K562 (cell line): ENCODE measurements at regions not wholly inside any gene's neighbourhood (a gene's known extent, or its start where the extent isn't known, plus 50 kb on each side); places are given as distances from the start of the nearest gene placed in this dataset.

Source experiments
- ATAC-seq: fragments of 200-7000 bp; cut with Tn5 transposase; 3 replicates; pipeline ENCODE4 v1.9.1; 2020; ENCODE audit warnings: moderate library complexity
- BruUV-seq: library from RNA; stranded (reverse); fragments of 400-500 nt; replicated peaks from 2 replicates; lab custom pipeline; 2021; lab: Mats Ljungman, UMichigan
- CTCF ChIA-PET: fragments of 300-600 bp; formaldehyde crosslinking; extraction: SDS; loops from one replicate; lab custom pipeline; 2021; ENCODE audit warnings: low intra/inter-chr PET ratio; lab: Yijun Ruan, JAX
- POLR2A ChIA-PET: fragments of 300-600, 350-650 bp; sonication (Branson Sonifier 250); formaldehyde crosslinking; extraction: SDS; loops from one replicate; lab custom pipeline; 2021; ENCODE audit warnings: antibody characterized with exemption, inconsistent platforms; lab: Yijun Ruan, JAX
- DNase-seq, 4 experiments: peaks; one replicate each; pipeline versions ENCODE4 v3.0.0 to v3.0.0-alpha.2; 2011 to 2018; ENCODE audit warnings: low spot score in 3 of 4, mixed read lengths in 3 of 4; ENCODE audit errors: extremely low read depth in 1 of 4
- FAIRE-seq: peaks from 2 replicates; lab custom pipeline; 2011; peaks lifted over from hg19 to GRCh38; lab: Jason Lieb, UNC
- H2AFZ ChIP-seq: 2 replicates; pipeline ENCODE4 v1.6.0; 2011; ENCODE audit warnings: low read depth, low read length, control low read depth, inconsistent platforms
- H3K27ac ChIP-seq: fragments of 200-600 bp; 3 replicates; pipeline ENCODE4 v1.8.0; 2011; ENCODE audit warnings: low read depth, mild to moderate bottlenecking, control low read depth, inconsistent platforms, low read length, moderate library complexity, mixed read lengths; ENCODE audit errors: extremely low read depth
- H3K27me3 ChIP-seq, 2 experiments: fragments of 300-600 bp in 1 of 2; 2 replicates in 1 of 2; 3 replicates in 1 of 2; pipeline versions ENCODE4 v1.6.0 to v1.8.0; 2011; ENCODE audit warnings: inconsistent platforms in 2 of 2, low read length in 2 of 2, mild to moderate bottlenecking in 1 of 2, mixed read lengths in 1 of 2, moderate library complexity in 1 of 2; ENCODE audit not compliant: control insufficient read depth in 2 of 2, insufficient read depth in 2 of 2
- H3K36me3 ChIP-seq: fragments of 300-600 bp; 3 replicates; pipeline ENCODE4 v1.8.0; 2011; ENCODE audit warnings: mild to moderate bottlenecking, low read length, inconsistent platforms; ENCODE audit not compliant: control insufficient read depth, insufficient read depth
- H3K4me1 ChIP-seq, 2 experiments: fragments of 200-600 bp in 1 of 2; replicated peaks in 1 of 2; 2 replicates in 1 of 2; 3 replicates in 1 of 2; pipeline versions ENCODE4 v1.5.1 to v1.8.0; 2011; ENCODE audit warnings: inconsistent platforms in 2 of 2, low read length in 2 of 2, mild to moderate bottlenecking in 1 of 2, mixed read lengths in 1 of 2, moderate library complexity in 1 of 2; ENCODE audit not compliant: control insufficient read depth in 2 of 2, insufficient read depth in 2 of 2
- H3K4me2 ChIP-seq: 2 replicates; pipeline ENCODE4 v1.6.1; 2011; ENCODE audit warnings: low read length, control low read depth, inconsistent platforms, mixed read lengths; ENCODE audit not compliant: insufficient read depth
- H3K4me3 ChIP-seq: fragments of 200-600 bp; sonication (generic), shearing (Covaris generic); 2 replicates; pipeline ENCODE4 v1.5.1; 2016; ENCODE audit warnings: control low read depth, inconsistent platforms
- H3K79me2 ChIP-seq: fragments of 200-600 bp; 3 replicates; pipeline ENCODE4 v1.8.0; 2011; ENCODE audit warnings: low read length, inconsistent platforms; ENCODE audit not compliant: control insufficient read depth, insufficient read depth
- H3K9ac ChIP-seq, 2 experiments: 2 replicates each; pipeline versions ENCODE4 v1.6.0 to v1.6.1; 2011; ENCODE audit warnings: low read depth in 2 of 2, low read length in 2 of 2, control low read depth in 1 of 2, inconsistent platforms in 1 of 2, mild to moderate bottlenecking in 1 of 2, mixed read lengths in 1 of 2; ENCODE audit not compliant: insufficient read depth in 1 of 2
- H3K9me1 ChIP-seq: one replicate; pipeline ENCODE4 v1.6.0; 2011; ENCODE audit warnings: inconsistent platforms, mild to moderate bottlenecking, low read length, moderate library complexity; ENCODE audit not compliant: control insufficient read depth, insufficient read depth
- H3K9me3 ChIP-seq: replicated peaks from 2 replicates; pipeline ENCODE4 v1.5.1; 2011; ENCODE audit warnings: low read depth, low read length, inconsistent platforms; ENCODE audit not compliant: control insufficient read depth, insufficient read depth
- H4K20me1 ChIP-seq: replicated peaks from 2 replicates; pipeline ENCODE4 v1.6.1; 2011; ENCODE audit warnings: low read length, inconsistent platforms, mixed read lengths; ENCODE audit not compliant: control insufficient read depth, insufficient read depth
- CHD4 ChIP-seq: fragments of 200-600 bp; sonication (generic); IDR thresholded peaks from 3 replicates; pipeline ENCODE4 v1.6.1; 2012; ENCODE audit warnings: low read depth, mild to moderate bottlenecking, mixed read lengths, low read length, inconsistent platforms; ENCODE audit not compliant: insufficient read depth, insufficient replicate concordance, poor library complexity, severe bottlenecking
- ELF4 ChIP-seq: fragments of 450-650 bp; formaldehyde crosslinking; IDR thresholded peaks from 2 replicates; pipeline ENCODE4 v1.4.0; 2022; ENCODE audit warnings: missing genetic modification characterization
- LARP7 ChIP-seq: fragments of 450-650 bp; IDR thresholded peaks from 2 replicates; pipeline ENCODE4 v1.6.1; 2016
- SP2 ChIP-seq: IDR thresholded peaks from 2 replicates; pipeline ENCODE4 v1.6.1; 2011; ENCODE audit warnings: mild to moderate bottlenecking, low read depth, low read length, moderate library complexity; ENCODE audit not compliant: poor library complexity, severe bottlenecking; ENCODE audit errors: extremely low read depth
- ZBTB7A ChIP-seq: IDR thresholded peaks from 2 replicates; pipeline ENCODE4 v1.6.1; 2011; ENCODE audit warnings: low read depth, mild to moderate bottlenecking, low read length, moderate library complexity, borderline replicate concordance; ENCODE audit not compliant: control insufficient read depth
- WGBS: fragments of 100-300 bp; shearing (Covaris generic); methylation state at CpG from one replicate; pipeline ENCODE4 v1.1.6; 2016; ENCODE audit warnings: low coverage, mixed read lengths; ENCODE audit not compliant: insufficient coverage; ENCODE audit errors: missing lambda C conversion rate; 5-methylcytosine and 5-hydroxymethylcytosine counted together
- in situ Hi-C: fragments of 300-500 bp; cut with MboI; formaldehyde crosslinking; loops from 4 replicates; pipeline ENCODE4 v1.15.0; 2018; ENCODE audit warnings: inconsistent platforms, mixed read lengths
- intact Hi-C: fragments of 100-400 bp; cut with micrococcal nuclease; formaldehyde crosslinking; loops from 2 replicates; pipeline ENCODE4 v1.14.2; 2022
- TF ChIP-seq, protein P1 (sequence below): fragments of 450-650 bp; formaldehyde crosslinking; conservative IDR thresholded peaks from 2 replicates; pipeline ENCODE4 v1.4.0; 2022; ENCODE audit warnings: mild to moderate bottlenecking, missing genetic modification characterization
- TF ChIP-seq, protein P2 (sequence below): IDR thresholded peaks from 2 replicates; pipeline ENCODE4 v1.6.1; 2016; ENCODE audit warnings: missing genetic modification characterization, missing compliant biosample characterization
- TF ChIP-seq, protein P3 (sequence below): sonication (generic); formaldehyde crosslinking; IDR thresholded peaks from 2 replicates; pipeline ENCODE4 v1.9.0; 2022; ENCODE audit warnings: mild to moderate bottlenecking, missing genetic modification reagents

DNA sequence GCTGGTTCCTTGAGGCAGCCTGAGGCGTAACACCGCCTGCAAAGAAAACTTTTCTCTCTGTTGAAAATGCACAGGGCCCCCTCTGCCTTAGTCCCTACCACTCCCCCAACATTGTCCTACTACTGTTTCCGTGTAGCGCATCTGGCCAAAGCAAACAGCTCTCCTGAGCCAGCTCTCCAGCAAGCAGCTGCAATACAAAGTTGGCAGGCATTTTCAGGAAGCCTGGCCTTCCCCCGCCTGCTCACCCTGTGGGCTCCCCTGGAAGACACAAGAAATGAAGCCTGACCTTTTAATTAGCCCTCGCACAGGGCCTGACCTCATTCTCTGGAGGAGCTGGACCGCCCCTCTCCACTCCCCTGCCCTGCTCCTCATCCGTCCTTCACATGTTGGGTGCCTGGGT is 66.7 kb downstream of the SOX9 start:
- 2% methylated on average over 7 of the region's 8 CpGs for WGBS
- intact Hi-C loops: no loop called here
- H3K4me2 ChIP-seq: no peak overlapping the region
- no peak for DNase-seq
- no peaks in the 10 kb centered on the region for H4K20me1 ChIP-seq
- no peak overlapping the region for H3K27ac ChIP-seq
- H2AFZ ChIP-seq: no peak overlapping the region
- BruUV-seq: no TSS peak
- POLR2A ChIA-PET: interaction anchor here (0.7 kb wide), 1 partner anchor 9 kb away, joined by 3 read pairs; no protein-coding TSS in a partner anchor
- H3K9me3 ChIP-seq: no peaks in the 10 kb centered on the region
- CTCF ChIA-PET: interaction anchor here (0.6 kb wide), 1 partner anchor 146 kb away, joined by 3 read pairs; no protein-coding TSS in a partner anchor
- H3K4me1 ChIP-seq: no peaks in the 10 kb centered on the region
- FAIRE-seq: no peak
- no peak for TF ChIP-seq CHD4
- TF ChIP-seq, protein P1, sequence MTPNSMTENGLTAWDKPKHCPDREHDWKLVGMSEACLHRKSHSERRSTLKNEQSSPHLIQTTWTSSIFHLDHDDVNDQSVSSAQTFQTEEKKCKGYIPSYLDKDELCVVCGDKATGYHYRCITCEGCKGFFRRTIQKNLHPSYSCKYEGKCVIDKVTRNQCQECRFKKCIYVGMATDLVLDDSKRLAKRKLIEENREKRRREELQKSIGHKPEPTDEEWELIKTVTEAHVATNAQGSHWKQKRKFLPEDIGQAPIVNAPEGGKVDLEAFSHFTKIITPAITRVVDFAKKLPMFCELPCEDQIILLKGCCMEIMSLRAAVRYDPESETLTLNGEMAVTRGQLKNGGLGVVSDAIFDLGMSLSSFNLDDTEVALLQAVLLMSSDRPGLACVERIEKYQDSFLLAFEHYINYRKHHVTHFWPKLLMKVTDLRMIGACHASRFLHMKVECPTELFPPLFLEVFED: no peak
- TF ChIP-seq, all 486 proteins: peak for 0
- Histone ChIP-seq H3K27me3 (no peaks in the 10 kb centered on the region), H3K9ac (no peak overlapping the region), H3K9me1 (no peaks in the 10 kb centered on the region), H3K4me3 (no peak overlapping the region), H3K79me2 (no peaks in the 10 kb centered on the region), H3K36me3 (no peaks in the 10 kb centered on the region)
- no peak for ATAC-seq
- in situ Hi-C loops: no loop called here

DNA sequence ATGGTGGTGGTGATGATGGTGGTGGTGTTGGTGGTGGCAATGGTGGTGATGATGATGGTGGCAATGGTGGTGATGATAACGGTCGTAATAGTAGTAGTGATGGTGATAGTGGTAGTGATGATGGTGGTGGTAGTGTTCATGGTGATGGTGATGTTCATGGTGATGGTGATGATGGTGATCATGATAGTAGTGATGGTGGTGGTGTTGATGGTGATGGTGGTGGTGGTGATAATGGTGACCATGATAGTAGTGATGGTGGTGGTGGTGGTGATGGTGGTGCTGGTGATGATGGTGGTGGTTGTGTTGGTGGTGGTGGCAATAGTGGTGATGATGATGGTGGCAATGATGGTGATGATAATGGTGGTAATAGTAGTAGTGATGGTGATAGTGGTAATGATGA is 68.0 kb downstream of the SOX9 start:
- ChIA-PET CTCF (no interaction called here), POLR2A (no interaction called here)
- H3K27ac ChIP-seq: no peak overlapping the region
- no peak overlapping the region for H3K4me3 ChIP-seq
- H3K27me3 ChIP-seq: no peaks in the 10 kb centered on the region
- H3K36me3 ChIP-seq: no peaks in the 10 kb centered on the region
- in situ Hi-C loops (no loop called here), intact Hi-C loops (no loop called here)
- 5% methylated on average over 2 of the region's 2 CpGs for WGBS
- H3K9me1 ChIP-seq: no peaks in the 10 kb centered on the region
- H3K9me3 ChIP-seq: no peaks in the 10 kb centered on the region
- no peak overlapping the region for H3K9ac ChIP-seq
- no peak overlapping the region for H2AFZ ChIP-seq
- ATAC-seq: no peak
- H3K79me2 ChIP-seq: no peaks in the 10 kb centered on the region
- no peaks in the 10 kb centered on the region for H4K20me1 ChIP-seq
- H3K4me2 ChIP-seq: no peak overlapping the region
- no peaks in the 10 kb centered on the region for H3K4me1 ChIP-seq
- FAIRE-seq: no peak
- no TSS peak for BruUV-seq
- no peak for DNase-seq
- TF ChIP-seq ELF4 (CRISPR knock-in tag): no peak
- no peak for TF ChIP-seq SP2
- no peak for TF ChIP-seq LARP7
- TF ChIP-seq ZBTB7A: no peak
- TF ChIP-seq, protein P2, sequence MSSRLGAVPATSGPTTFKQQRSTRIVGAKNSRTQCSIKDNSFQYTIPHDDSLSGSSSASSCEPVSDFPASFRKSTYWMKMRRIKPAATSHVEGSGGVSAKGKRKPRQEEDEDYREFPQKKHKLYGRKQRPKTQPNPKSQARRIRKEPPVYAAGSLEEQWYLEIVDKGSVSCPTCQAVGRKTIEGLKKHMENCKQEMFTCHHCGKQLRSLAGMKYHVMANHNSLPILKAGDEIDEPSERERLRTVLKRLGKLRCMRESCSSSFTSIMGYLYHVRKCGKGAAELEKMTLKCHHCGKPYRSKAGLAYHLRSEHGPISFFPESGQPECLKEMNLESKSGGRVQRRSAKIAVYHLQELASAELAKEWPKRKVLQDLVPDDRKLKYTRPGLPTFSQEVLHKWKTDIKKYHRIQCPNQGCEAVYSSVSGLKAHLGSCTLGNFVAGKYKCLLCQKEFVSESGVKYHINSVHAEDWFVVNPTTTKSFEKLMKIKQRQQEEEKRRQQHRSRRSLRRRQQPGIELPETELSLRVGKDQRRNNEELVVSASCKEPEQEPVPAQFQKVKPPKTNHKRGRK (tag): no peak
- TF ChIP-seq, protein P1: no peak
- TF ChIP-seq, protein P3, sequence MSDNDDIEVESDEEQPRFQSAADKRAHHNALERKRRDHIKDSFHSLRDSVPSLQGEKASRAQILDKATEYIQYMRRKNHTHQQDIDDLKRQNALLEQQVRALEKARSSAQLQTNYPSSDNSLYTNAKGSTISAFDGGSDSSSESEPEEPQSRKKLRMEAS (CRISPR knock-in tag): no peak
